ENCODE measurements at regions not wholly inside any gene's neighbourhood (a gene's known extent, or its start where the extent isn't known, plus 50 kb on each side); places are given as distances from the start of the nearest gene placed in this dataset.

GRCh38 chr10:6988654-6989053 is 408.6 kb upstream of the PRKCQ start:
- Histone ChIP-seq H4K20me1 (ENCODE audit: control insufficient read depth, insufficient read depth, insufficient read length) (no peaks in the 10 kb centered on the region), H3K9me3 (ENCODE audit: control insufficient read depth, low read depth, low read length) (no peaks in the 10 kb centered on the region), H2BK12ac (ENCODE audit: insufficient read length, low read depth, low read length) (no peak overlapping the region), H3K9ac (ENCODE audit: extremely low read depth, insufficient read length, low read length) (no peak overlapping the region), H4K5ac (ENCODE audit: insufficient read length, low read depth, low read length) (no peak overlapping the region), H3K27ac (ENCODE audit: insufficient read length, low read depth, low read length) (no peak overlapping the region), H3K4me1 (ENCODE audit: insufficient read depth, low read length) (peaks cover 2% of the 10 kb centered on the region; the same call in 1 of the 2 replicates), H3K27me3 (ENCODE audit: insufficient read depth, low read length) (no peaks in the 10 kb centered on the region), H3K14ac (ENCODE audit: insufficient read depth, low read length) (no peak overlapping the region), H2AK5ac (ENCODE audit: insufficient read length, low read length) (no peak overlapping the region), H4K91ac (ENCODE audit: insufficient read length, low read depth, low read length) (no peak overlapping the region), H2AFZ (ENCODE audit: low read length) (no peak overlapping the region), H3K56ac (ENCODE audit: insufficient read length, low read depth, low read length) (no peak overlapping the region), H3K18ac (ENCODE audit: insufficient read length, low read depth, low read length) (no peak overlapping the region), H3K79me2 (ENCODE audit: insufficient read depth, low read length) (no peaks in the 10 kb centered on the region), H3K4ac (ENCODE audit: low read depth, low read length) (no peak overlapping the region), H2BK15ac (ENCODE audit: low read depth, low read length) (no peak overlapping the region), H3T11ph (ENCODE audit: low read length) (no peak overlapping the region), H3K4me2 (ENCODE audit: insufficient read depth, insufficient read length, low read length) (no peak overlapping the region), H3K23me2 (ENCODE audit: insufficient read length, low read depth, low read length, poor library complexity, severe bottlenecking) (no peaks in the 10 kb centered on the region), H4K8ac (replicated peaks; ENCODE audit: insufficient read length, low read depth, low read length) (no peak overlapping the region), H3K23ac (ENCODE audit: insufficient read length, low read depth, low read length) (no peak overlapping the region), H2BK120ac (ENCODE audit: low read depth, low read length, poor library complexity, severe bottlenecking) (no peak overlapping the region), H2BK20ac (ENCODE audit: low read depth, low read length, poor library complexity, severe bottlenecking) (no peak overlapping the region), H2BK5ac (ENCODE audit: insufficient read length, low read length) (no peak overlapping the region), H3K79me1 (ENCODE audit: insufficient read depth, low read depth, low read length, poor library complexity, severe bottlenecking) (no peaks in the 10 kb centered on the region)
- no CpG with 5 or more reads among the region's 4 CpGs for WGBS (ENCODE audit: extremely low coverage, insufficient read length, low lambda C conversion rate)
- Mint-ChIP-seq H3K4me3 (no peak overlapping the region), H3K9me3 (peaks cover 3 to 6% of the 10 kb centered on the region in 2 experiments; a peak in 4 of 5 replicates), H3K27ac (no peak overlapping the region), H3K4me1 (peaks cover 2 to 11% of the 10 kb centered on the region in 2 experiments; a peak in 2 of 4 replicates), H3K36me3 (ENCODE audit: insufficient read depth in 1 of 3, low read depth in 3 of 3) (peaks cover 0 to 9% (median 0%) of the 10 kb centered on the region in 3 experiments; a peak in 2 of 7 replicates), H3K27me3 (ENCODE audit: low read depth) (no peaks in the 10 kb centered on the region; the same call in 1 of the 2 replicates)
- DNase-seq: no peak
- TF ChIP-seq, protein P1, sequence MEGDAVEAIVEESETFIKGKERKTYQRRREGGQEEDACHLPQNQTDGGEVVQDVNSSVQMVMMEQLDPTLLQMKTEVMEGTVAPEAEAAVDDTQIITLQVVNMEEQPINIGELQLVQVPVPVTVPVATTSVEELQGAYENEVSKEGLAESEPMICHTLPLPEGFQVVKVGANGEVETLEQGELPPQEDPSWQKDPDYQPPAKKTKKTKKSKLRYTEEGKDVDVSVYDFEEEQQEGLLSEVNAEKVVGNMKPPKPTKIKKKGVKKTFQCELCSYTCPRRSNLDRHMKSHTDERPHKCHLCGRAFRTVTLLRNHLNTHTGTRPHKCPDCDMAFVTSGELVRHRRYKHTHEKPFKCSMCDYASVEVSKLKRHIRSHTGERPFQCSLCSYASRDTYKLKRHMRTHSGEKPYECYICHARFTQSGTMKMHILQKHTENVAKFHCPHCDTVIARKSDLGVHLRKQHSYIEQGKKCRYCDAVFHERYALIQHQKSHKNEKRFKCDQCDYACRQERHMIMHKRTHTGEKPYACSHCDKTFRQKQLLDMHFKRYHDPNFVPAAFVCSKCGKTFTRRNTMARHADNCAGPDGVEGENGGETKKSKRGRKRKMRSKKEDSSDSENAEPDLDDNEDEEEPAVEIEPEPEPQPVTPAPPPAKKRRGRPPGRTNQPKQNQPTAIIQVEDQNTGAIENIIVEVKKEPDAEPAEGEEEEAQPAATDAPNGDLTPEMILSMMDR (conservative IDR thresholded peaks at IDR 0.05): no peak

All from H9 (cell line).